ENCODE measurements at regions not wholly inside any gene's neighbourhood (a gene's known extent, or its start where the extent isn't known, plus 50 kb on each side); places are given as distances from the start of the nearest gene placed in this dataset.
A peak's percentile ranks its signal among the peaks of the same experiment; 100 is the strongest.

DNA sequence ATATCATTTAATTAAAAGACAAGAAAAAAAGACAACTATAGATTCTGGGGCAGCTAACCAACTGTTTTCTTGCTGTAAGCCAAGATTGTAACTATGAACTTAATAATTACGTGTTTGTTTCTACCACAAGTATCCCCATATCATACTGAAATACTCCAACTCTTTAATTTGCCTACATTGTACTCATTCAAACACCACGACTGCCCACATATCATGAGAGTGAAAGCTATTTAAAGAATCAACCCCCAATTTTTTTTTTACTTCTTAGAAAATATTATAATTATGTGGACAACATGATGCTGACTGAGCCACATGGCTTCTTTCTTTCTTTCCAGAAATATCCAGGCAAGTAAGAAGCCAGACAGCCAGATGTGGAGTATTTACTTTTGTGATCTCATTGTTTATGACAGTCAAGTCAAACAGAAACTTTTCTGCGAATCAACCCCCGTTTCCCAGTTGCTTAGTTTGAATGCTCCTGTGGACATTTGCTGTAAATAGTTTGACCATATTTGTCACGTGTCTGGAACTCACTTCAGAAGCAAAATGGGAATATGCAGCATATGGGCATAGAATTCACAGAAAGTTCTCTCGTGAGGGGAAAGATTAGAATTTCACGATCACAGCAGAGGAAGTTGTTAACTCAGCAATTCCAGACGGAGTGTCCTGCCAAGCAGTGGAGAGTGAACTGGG lies 126.8 kb upstream of the PSMD7 start:
- peak; percentile 55 for DNase-seq (ENCODE audit: low read depth)

- no peak for DNase-seq (ENCODE audit: low read depth)
These were observed 127.5 kb upstream of the PSMD7 start for GRCh38 chr16:74169066-74169465.

DNA sequence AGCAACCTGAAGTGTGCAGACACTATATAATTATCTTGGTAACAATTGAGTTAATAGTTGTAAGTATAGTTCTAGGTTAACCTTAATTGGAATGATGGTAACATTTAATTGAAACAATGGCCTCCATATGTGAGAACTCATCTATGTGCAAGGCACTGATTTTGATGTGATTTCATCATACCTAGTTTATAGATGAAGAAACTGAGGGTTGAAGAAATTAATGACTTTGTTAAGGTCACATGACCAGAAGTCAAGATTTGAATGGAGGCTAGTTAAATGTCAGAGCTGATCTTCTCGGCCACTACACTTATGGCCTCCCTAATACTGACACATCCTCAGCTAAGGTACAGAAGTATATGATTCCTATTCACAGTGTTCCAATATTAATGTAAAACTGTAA lies 128.2 kb upstream of the PSMD7 start:
- DNase-seq (ENCODE audit: low read depth): no peak

GRCh38 chr16:74166456-74166855 lies 130.2 kb upstream of the PSMD7 start:
- no peak for DNase-seq (ENCODE audit: low read depth)

- no peak for DNase-seq (ENCODE audit: low read depth)
These were observed 131.0 kb upstream of the PSMD7 start for GRCh38 chr16:74165566-74166080.

DNA sequence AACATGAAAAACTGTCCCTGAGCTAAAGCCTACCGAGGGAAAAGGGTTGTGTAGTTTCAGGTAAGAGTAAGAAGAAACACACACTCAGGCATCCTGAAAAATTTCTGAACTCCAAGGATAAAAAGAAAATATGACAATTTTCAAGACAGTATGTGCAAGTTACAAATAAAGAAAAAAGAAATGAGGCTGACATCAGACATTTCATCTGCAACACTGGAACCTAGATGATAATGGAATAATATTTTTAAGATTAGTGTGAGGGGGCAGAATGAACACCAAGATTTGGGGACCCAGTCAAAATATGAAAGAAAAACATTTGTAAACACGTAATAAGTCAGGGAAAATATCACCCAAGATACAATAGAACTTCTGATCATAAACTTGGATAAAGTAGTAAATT lies 135.9 kb upstream of the PSMD7 start:
- DNase-seq (ENCODE audit: low read depth): no peak

- no peak for DNase-seq (ENCODE audit: low read depth)
These were observed 142.8 kb upstream of the PSMD7 start for GRCh38 chr16:74153773-74154172.

- no peak for DNase-seq (ENCODE audit: low read depth)
These were observed 150.0 kb upstream of the PSMD7 start for GRCh38 chr16:74146643-74147042.

DNA sequence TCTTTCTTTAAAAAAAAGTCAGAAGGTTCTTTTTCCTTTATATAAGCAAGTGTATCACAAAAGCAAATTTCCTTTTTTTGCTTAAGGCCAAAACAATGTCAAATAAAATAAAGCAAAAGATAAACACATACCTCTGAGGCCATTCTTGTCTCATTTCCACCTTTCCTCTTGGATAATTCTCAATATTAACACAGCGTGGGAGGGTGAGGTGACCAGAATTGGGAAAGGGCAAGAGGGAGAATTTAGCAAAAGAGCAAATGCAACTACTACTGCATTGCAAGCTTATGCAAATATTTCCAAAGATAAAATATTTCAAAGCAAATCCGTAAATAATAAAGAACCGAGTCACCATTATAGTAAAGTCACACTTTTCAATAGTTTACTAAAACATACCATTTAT lies 153.4 kb upstream of the PSMD7 start:
- no peak for DNase-seq (ENCODE audit: low read depth)

DNA sequence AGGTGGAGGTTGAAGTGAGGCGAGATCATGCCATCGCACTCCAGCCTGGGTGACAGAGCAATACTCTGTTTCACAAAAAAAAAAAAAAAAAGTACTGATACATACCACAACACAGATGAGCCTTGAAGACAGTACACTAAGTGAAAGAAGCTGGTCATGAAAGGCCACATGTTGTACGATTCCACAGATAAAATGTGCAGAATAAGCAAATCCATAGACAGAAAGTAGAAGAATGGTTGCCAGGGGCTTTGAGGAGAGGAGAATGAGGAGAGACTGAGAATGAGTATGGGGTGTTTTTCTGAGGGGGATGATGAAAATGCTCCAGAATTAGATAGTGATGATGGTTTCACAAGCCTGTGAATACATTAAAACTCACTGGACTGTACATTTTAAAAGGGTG lies 155.6 kb upstream of the PSMD7 start:
- DNase-seq (ENCODE audit: low read depth): no peak

DNA sequence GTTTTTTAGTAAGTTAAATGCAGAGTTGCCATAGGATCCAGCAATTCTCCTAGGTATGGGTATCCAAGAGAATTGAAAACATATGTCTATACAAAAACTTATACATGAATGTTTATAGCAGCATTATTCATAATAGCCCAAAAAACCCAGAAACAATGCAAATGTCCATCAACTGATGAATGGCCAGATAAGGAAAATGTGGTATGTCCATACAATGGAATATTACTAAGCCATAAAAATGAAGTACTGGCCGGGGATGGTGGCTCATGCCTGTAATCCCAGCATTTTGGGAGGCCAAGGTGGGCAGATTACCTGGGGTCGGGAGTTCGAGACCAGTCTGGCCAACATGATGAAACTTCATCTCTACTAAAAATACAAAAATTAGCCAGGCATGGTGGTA lies 156.1 kb upstream of the PSMD7 start:
- no peak for DNase-seq (ENCODE audit: low read depth)

GRCh38 chr16:74123826-74124225 lies 172.8 kb upstream of the PSMD7 start:
- DNase-seq (ENCODE audit: low read depth): no peak

GRCh38 chr16:74123195-74123594 lies 173.4 kb upstream of the PSMD7 start:
- DNase-seq (ENCODE audit: low read depth): no peak

GRCh38 chr16:74117798-74118197 lies 178.8 kb upstream of the PSMD7 start:
- DNase-seq (ENCODE audit: low read depth): no peak

- no peak for DNase-seq (ENCODE audit: low read depth)
These were observed 183.1 kb upstream of the PSMD7 start for GRCh38 chr16:74113545-74113944.

GRCh38 chr16:74111456-74111982 lies 185.1 kb upstream of the PSMD7 start:
- DNase-seq (ENCODE audit: low read depth): no peak

DNA sequence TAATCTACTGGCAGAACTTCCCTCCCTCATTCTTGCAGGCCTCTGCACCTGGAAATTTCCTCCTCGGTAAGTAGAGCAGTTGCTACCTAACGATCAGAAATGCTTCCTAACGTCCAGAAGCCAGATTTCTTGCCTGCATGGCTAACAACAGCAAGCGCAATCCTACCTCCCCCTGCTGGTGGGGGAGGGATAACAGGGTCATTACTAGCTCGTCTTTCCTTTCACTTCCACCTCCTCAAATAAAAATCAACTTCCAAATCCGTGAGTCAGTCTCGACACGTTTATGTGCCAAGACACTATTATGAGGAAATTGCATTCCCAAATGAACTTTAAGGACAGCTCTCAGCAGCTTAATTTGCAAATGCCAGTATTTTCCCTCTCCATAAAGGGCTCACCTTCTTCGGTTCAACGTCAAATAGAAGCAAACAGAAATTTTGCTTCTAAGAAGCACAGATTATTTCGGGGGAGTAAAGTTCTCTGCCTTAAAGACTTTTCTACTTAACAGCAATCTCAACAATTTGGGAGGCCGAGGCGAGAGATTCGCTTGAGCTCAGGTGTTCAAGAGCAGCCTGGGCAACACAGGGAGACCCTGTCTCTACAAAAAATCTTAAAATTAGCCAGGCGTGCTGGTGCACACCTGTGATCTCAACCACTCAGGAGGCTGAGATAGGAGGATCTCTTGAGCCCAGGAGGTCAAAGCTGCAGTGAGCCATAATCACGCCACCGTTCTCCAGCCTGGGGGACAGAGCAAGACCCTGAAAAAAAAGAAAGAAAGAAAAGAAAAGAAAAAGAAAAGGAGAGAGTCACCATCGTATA lies 188.6 kb upstream of the PSMD7 start:
- DNase-seq (ENCODE audit: low read depth): peak; percentile 21

GRCh38 chr16:74104022-74104421 lies 192.6 kb upstream of the PSMD7 start:
- no peak for DNase-seq (ENCODE audit: low read depth)

GRCh38 chr16:74101379-74102137 lies 195.1 kb upstream of the PSMD7 start:
- DNase-seq (ENCODE audit: low read depth): no peak

GRCh38 chr16:74100395-74101326 lies 196.0 kb upstream of the PSMD7 start:
- DNase-seq (ENCODE audit: low read depth): no peak

- DNase-seq (ENCODE audit: low read depth): no peak
These were observed 197.1 kb upstream of the PSMD7 start for GRCh38 chr16:74099530-74099929.
